Nephron (organoid): ENCODE measurements at regions not wholly inside any gene's neighbourhood (a gene's known extent, or its start where the extent isn't known, plus 50 kb on each side); places are given as distances from the start of the nearest gene placed in this dataset.

Experiments
- H3K27ac Mint-ChIP-seq, 3 experiments: 2 replicates each; pipeline ENCODE4 v1.8.0; 2020; ENCODE audit warnings: mixed read lengths in 3 of 3, mild to moderate bottlenecking in 2 of 3, moderate library complexity in 1 of 3
- H3K27me3 Mint-ChIP-seq: 2 replicates; pipeline ENCODE4 v1.8.0; 2021; ENCODE audit warnings: low read depth, mild to moderate bottlenecking, moderate library complexity, mixed read lengths
- H3K36me3 Mint-ChIP-seq: 2 replicates; pipeline ENCODE4 v1.8.0; 2020; ENCODE audit warnings: low read depth, mixed read lengths
- H3K4me1 Mint-ChIP-seq: 2 replicates; pipeline ENCODE4 v1.8.0; 2020; ENCODE audit warnings: mixed read lengths
- H3K4me3 Mint-ChIP-seq, 3 experiments: 2 replicates each; pipeline ENCODE4 v1.8.0; 2020; ENCODE audit warnings: mild to moderate bottlenecking in 3 of 3, mixed read lengths in 3 of 3, moderate library complexity in 2 of 3
- H3K9me3 Mint-ChIP-seq: 2 replicates; pipeline ENCODE4 v1.8.0; 2020; ENCODE audit warnings: mixed read lengths
- CTCF ChIP-seq, 3 experiments: fragments of 200-600 bp; sonication (generic); IDR thresholded peaks; one replicate each; pipeline ENCODE4 v1.5.0; 2021; ENCODE audit warnings: antibody characterized with exemption in 3 of 3; ENCODE audit not compliant: unreplicated experiment in 3 of 3

DNA sequence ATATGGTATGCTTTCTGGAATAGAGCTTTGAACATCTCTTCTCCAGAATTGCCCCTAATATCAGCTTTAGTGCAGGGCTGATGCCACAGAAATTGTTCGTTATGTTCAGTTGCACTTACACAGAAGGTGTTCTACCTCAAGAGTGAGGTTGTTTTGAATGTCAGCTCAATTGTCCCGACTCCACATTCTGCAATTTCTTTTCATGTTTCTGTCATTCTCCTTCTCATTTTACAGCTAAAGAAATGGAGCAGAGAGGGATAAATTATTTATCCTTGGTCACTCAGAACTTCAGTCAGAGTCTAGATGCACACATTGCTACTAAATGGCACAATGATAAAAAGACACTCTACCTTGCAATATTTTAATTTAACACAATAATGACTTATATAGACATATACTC is 137.0 kb upstream of the CCN2 start:
- no peaks in the 10 kb centered on the region for H3K27me3 Mint-ChIP-seq
- H3K27ac Mint-ChIP-seq: peak overlapping the region in 2 of 3 experiments; percentile 52 to 72
- H3K4me1 Mint-ChIP-seq: peaks cover 51% of the 10 kb centered on the region
- H3K4me3 Mint-ChIP-seq: no peak overlapping the region
- H3K9me3 Mint-ChIP-seq: peaks cover 19% of the 10 kb centered on the region
- no peak for TF ChIP-seq CTCF (IDR thresholded peaks at IDR 0.05; ENCODE audit: unreplicated experiment in 3 of 3)
- no peaks in the 10 kb centered on the region for H3K36me3 Mint-ChIP-seq

- TF ChIP-seq CTCF (IDR thresholded peaks at IDR 0.05; ENCODE audit: unreplicated experiment in 3 of 3): no peak
- Mint-ChIP-seq H3K27ac (peak overlapping the region; percentile 67 to 79 (median 72)), H3K4me1 (peaks cover 59% of the 10 kb centered on the region), H3K27me3 (no peaks in the 10 kb centered on the region), H3K9me3 (peaks cover 19% of the 10 kb centered on the region), H3K4me3 (no peak overlapping the region), H3K36me3 (no peaks in the 10 kb centered on the region)
Observed at GRCh38 chr6:132087391-132087790, 136.2 kb upstream of the CCN2 start.

- no peaks in the 10 kb centered on the region for H3K27me3 Mint-ChIP-seq
- H3K4me3 Mint-ChIP-seq: no peak overlapping the region
- H3K9me3 Mint-ChIP-seq: peaks cover 12% of the 10 kb centered on the region
- TF ChIP-seq CTCF (IDR thresholded peaks at IDR 0.05; ENCODE audit: unreplicated experiment in 3 of 3): no peak
- no peaks in the 10 kb centered on the region for H3K36me3 Mint-ChIP-seq
- peak overlapping the region; percentile 25 to 72 (median 64) for H3K27ac Mint-ChIP-seq
- peaks cover 59% of the 10 kb centered on the region for H3K4me1 Mint-ChIP-seq
Observed at GRCh38 chr6:132085731-132086130, 134.6 kb upstream of the CCN2 start.

- Mint-ChIP-seq H3K4me3 (no peak overlapping the region), H3K4me1 (peaks cover 59% of the 10 kb centered on the region), H3K27me3 (no peaks in the 10 kb centered on the region), H3K27ac (peak overlapping the region; percentile 64 to 82 (median 72)), H3K36me3 (no peaks in the 10 kb centered on the region), H3K9me3 (peaks cover 7% of the 10 kb centered on the region)
- no peak for TF ChIP-seq CTCF (IDR thresholded peaks at IDR 0.05; ENCODE audit: unreplicated experiment in 3 of 3)
Observed at GRCh38 chr6:132084811-132085509, 133.8 kb upstream of the CCN2 start.

GRCh38 chr6:132082421-132082820 is 131.2 kb upstream of the CCN2 start:
- Mint-ChIP-seq H3K4me1 (peaks cover 41% of the 10 kb centered on the region), H3K27me3 (no peaks in the 10 kb centered on the region), H3K27ac (peak overlapping the region in 1 of 3 experiments; percentile 59), H3K4me3 (no peak overlapping the region), H3K9me3 (peaks cover 3% of the 10 kb centered on the region), H3K36me3 (no peaks in the 10 kb centered on the region)
- no peak for TF ChIP-seq CTCF (IDR thresholded peaks at IDR 0.05; ENCODE audit: unreplicated experiment in 3 of 3)

GRCh38 chr6:132081338-132081737 is 130.2 kb upstream of the CCN2 start:
- Mint-ChIP-seq H3K27me3 (no peaks in the 10 kb centered on the region), H3K36me3 (no peaks in the 10 kb centered on the region), H3K4me1 (peaks cover 30% of the 10 kb centered on the region), H3K27ac (no peak overlapping the region), H3K9me3 (peaks cover 3% of the 10 kb centered on the region), H3K4me3 (no peak overlapping the region)
- no peak for TF ChIP-seq CTCF (IDR thresholded peaks at IDR 0.05; ENCODE audit: unreplicated experiment in 3 of 3)
